A549 (cell line): ENCODE measurements at regions not wholly inside any gene's neighbourhood (a gene's known extent, or its start where the extent isn't known, plus 50 kb on each side); places are given as distances from the start of the nearest gene placed in this dataset.
A peak's percentile ranks its signal among the peaks of the same experiment; 100 is the strongest.

Source experiments
- ATAC-seq, 2 experiments: fragments of 200-7000 bp in 1 of 2; fragments of >200 bp in 1 of 2; cut with Nextera tagmentation in 1 of 2; cut with Tn5 transposase in 1 of 2; 3 replicates each; pipeline versions ENCODE4 v1.8.0 to v1.9.1; 2018 to 2020; ENCODE audit warnings: mild to moderate bottlenecking in 1 of 2, moderate library complexity in 1 of 2
- CTCF ChIA-PET: fragments of 300-600 bp; sonication (Branson Sonifier 250); formaldehyde crosslinking; extraction: SDS; loops from one replicate; lab custom pipeline; 2021; ENCODE audit warnings: antibody characterized with exemption, inconsistent platforms; lab: Yijun Ruan, JAX
- POLR2A ChIA-PET: fragments of 350-600 bp; formaldehyde crosslinking; extraction: SDS; loops from one replicate; lab custom pipeline; 2021; ENCODE audit warnings: antibody characterized with exemption, inconsistent platforms; lab: Yijun Ruan, JAX
- DNase-seq, 2 experiments: peaks; one replicate each; pipeline versions ENCODE4 v3.0.0 to v3.0.0-alpha.2; 2011 to 2016; ENCODE audit warnings: low read depth in 1 of 2, low spot score in 1 of 2
- FAIRE-seq: peaks from 2 replicates; lab custom pipeline; 2011; peaks lifted over from hg19 to GRCh38; lab: Jason Lieb, UNC
- H3K27ac ChIP-seq, 2 experiments: fragments of >200 bp; sonication (Bioruptor Twin); formaldehyde crosslinking; 3 replicates each; pipeline ENCODE4 v1.5.1; 2016 to 2017
- H3K4me1 ChIP-seq: fragments of >200 bp; sonication (Bioruptor Twin); formaldehyde crosslinking; 3 replicates; pipeline ENCODE4 v1.6.1; 2016
- H3K4me2 ChIP-seq: fragments of >200 bp; sonication (Bioruptor Twin); formaldehyde crosslinking; 3 replicates; pipeline ENCODE4 v1.6.1; 2016
- H3K4me3 ChIP-seq: fragments of >200 bp; sonication (Bioruptor Twin); formaldehyde crosslinking; 3 replicates; pipeline ENCODE4 v1.5.1; 2016
- H3K9me3 ChIP-seq: fragments of >200 bp; sonication (Bioruptor Twin); formaldehyde crosslinking; 3 replicates; pipeline ENCODE4 v1.6.1; 2016
- BHLHE40 ChIP-seq: IDR thresholded peaks from 2 replicates; pipeline ENCODE4 v1.6.1; 2012; ENCODE audit warnings: low read depth, low read length, inconsistent platforms
- CHD2 ChIP-seq: fragments of 150-350 bp; IDR thresholded peaks from 2 replicates; pipeline ENCODE4 v1.6.1; 2014; ENCODE audit warnings: low read length; ENCODE audit not compliant: partially characterized antibody
- CHD4 ChIP-seq: fragments of 200-600 bp; sonication (generic); IDR thresholded peaks from 2 replicates; pipeline ENCODE4 v1.6.1; 2016; ENCODE audit warnings: antibody characterized with exemption, mild to moderate bottlenecking, borderline replicate concordance
- CTCF ChIP-seq: fragments of >200 bp; sonication (Bioruptor Twin); formaldehyde crosslinking; IDR thresholded peaks from 3 replicates; pipeline ENCODE4 v1.5.1; 2016
- EHMT2 ChIP-seq: fragments of 200-600 bp; sonication (generic); IDR thresholded peaks from 2 replicates; pipeline ENCODE4 v1.6.1; 2016; ENCODE audit warnings: antibody characterized with exemption, low read depth, mild to moderate bottlenecking, moderate library complexity
- FOSL2 ChIP-seq, 2 experiments: fragments of 450-650 bp in 1 of 2; fragments of >200 bp in 1 of 2; sonication (Bioruptor Twin) in 1 of 2; formaldehyde crosslinking; IDR thresholded peaks; 2 replicates each; pipeline versions ENCODE4 v1.5.0 to v1.6.1; 2016 to 2020; ENCODE audit warnings: mild to moderate bottlenecking in 1 of 2, moderate library complexity in 1 of 2
- HOXB5 ChIP-seq: fragments of 250-450 bp; sonication (Bioruptor Pico); IDR thresholded peaks from 2 replicates; pipeline ENCODE4 v1.5.0; 2020; ENCODE audit warnings: mild to moderate bottlenecking, moderate library complexity
- JUN ChIP-seq, 2 experiments: fragments of >200 bp; sonication (Bioruptor Twin); formaldehyde crosslinking; IDR thresholded peaks; 2 replicates in 1 of 2; 3 replicates in 1 of 2; pipeline ENCODE4 v1.6.1; 2016 to 2017
- JUNB ChIP-seq: fragments of >200 bp; sonication (Bioruptor Twin); formaldehyde crosslinking; IDR thresholded peaks from 2 replicates; pipeline ENCODE4 v1.6.1; 2016
- KDM1A ChIP-seq: fragments of 200-600 bp; sonication (generic); IDR thresholded peaks from 2 replicates; pipeline ENCODE4 v1.6.1; 2016; ENCODE audit warnings: low read depth, mild to moderate bottlenecking
- MAFK ChIP-seq: fragments of 450-650 bp; IDR thresholded peaks from 2 replicates; pipeline ENCODE4 v1.6.1; 2014; ENCODE audit not compliant: partially characterized antibody
- MAZ ChIP-seq: fragments of 150-350 bp; IDR thresholded peaks from 2 replicates; pipeline ENCODE4 v1.6.1; 2014; ENCODE audit warnings: antibody characterized with exemption, low read depth, low read length, borderline replicate concordance
- MYC ChIP-seq: IDR thresholded peaks from 2 replicates; pipeline ENCODE4 v1.6.1; 2012; ENCODE audit warnings: mild to moderate bottlenecking, inconsistent platforms, low read length, improper control_type of control experiment, borderline replicate concordance
- NPAS2 ChIP-seq: fragments of 250-450 bp; sonication (Bioruptor Pico); IDR thresholded peaks from 2 replicates; pipeline ENCODE4 v1.8.0; 2022; ENCODE audit warnings: mild to moderate bottlenecking, moderate library complexity, borderline replicate concordance
- NR3C1 ChIP-seq: fragments of >200 bp; sonication (Bioruptor Twin); formaldehyde crosslinking; IDR thresholded peaks from 3 replicates; pipeline ENCODE4 v1.6.1; 2017
- POLR2A ChIP-seq: IDR thresholded peaks from 2 replicates; pipeline ENCODE4 v1.6.1; 2012; ENCODE audit warnings: mild to moderate bottlenecking, low read length
- RAD21 ChIP-seq, 2 experiments: fragments of >200 bp in 1 of 2; sonication (Bioruptor Twin) in 1 of 2; formaldehyde crosslinking in 1 of 2; IDR thresholded peaks in 1 of 2; conservative IDR thresholded peaks in 1 of 2; 2 replicates in 1 of 2; 3 replicates in 1 of 2; pipeline ENCODE4 v1.6.1; 2012 to 2018; ENCODE audit warnings: inconsistent platforms in 1 of 2
- RARB ChIP-seq: fragments of 250-450 bp; sonication (Bioruptor Pico); IDR thresholded peaks from 2 replicates; pipeline ENCODE4 v1.8.0; 2021; ENCODE audit warnings: mild to moderate bottlenecking, moderate library complexity
- SMC3 ChIP-seq: fragments of >200 bp; sonication (Bioruptor Twin); formaldehyde crosslinking; IDR thresholded peaks from 3 replicates; pipeline ENCODE4 v1.6.1; 2018; ENCODE audit warnings: inconsistent platforms
- TP53 ChIP-seq: fragments of 250-450 bp; sonication (Bioruptor Pico); IDR thresholded peaks from 2 replicates; pipeline ENCODE4 v1.5.0; 2021; ENCODE audit warnings: mild to moderate bottlenecking, moderate library complexity
- ZFP36 ChIP-seq: fragments of 450-650 bp; IDR thresholded peaks from 2 replicates; pipeline ENCODE4 v1.6.1; 2014; ENCODE audit warnings: borderline replicate concordance; ENCODE audit not compliant: partially characterized antibody
- ZNF302 ChIP-seq: fragments of 250-450 bp; sonication (Bioruptor Pico); IDR thresholded peaks from 2 replicates; pipeline ENCODE4 v1.9.0; 2021; ENCODE audit warnings: inconsistent platforms, mild to moderate bottlenecking, moderate library complexity
- ZSCAN20 ChIP-seq: fragments of 250-450 bp; sonication (Bioruptor Pico); IDR thresholded peaks from 2 replicates; pipeline ENCODE4 v1.8.0; 2022; ENCODE audit warnings: mild to moderate bottlenecking, moderate library complexity
- WGBS: methylation state at CpG from one replicate; pipeline ENCODE4 v1.1.6; 2017; ENCODE audit errors: missing lambda C conversion rate; 5-methylcytosine and 5-hydroxymethylcytosine counted together
- TF ChIP-seq, protein P1 (sequence below): fragments of >200 bp; sonication (Bioruptor Twin); formaldehyde crosslinking; IDR thresholded peaks from 2 replicates; pipeline ENCODE4 v1.6.1; 2016

GRCh38 chr3:168511428-168512014 lies 415.8 kb upstream of the GOLIM4 start:
- TF ChIP-seq KDM1A (no peak), ZFP36 (no peak), JUN (IDR thresholded peaks at IDR 0.05) (no peak), RAD21 (conservative IDR thresholded peaks at IDR 0.05 in 1 of 2, IDR thresholded peaks at IDR 0.05 in 1 of 2) (peak in 1 of 2 experiments; percentile 17; a peak in 1 of 5 replicates), MYC (no peak), SMC3 (peak; percentile 26; the same call in 2 of the 3 replicates), CHD2 (no peak), FOSL2 (IDR thresholded peaks at IDR 0.05) (no peak), FOSL2 (CRISPR knock-in tag; IDR thresholded peaks at IDR 0.05) (no peak), ZSCAN20 (CRISPR knock-in tag) (no peak), HOXB5 (no peak), CTCF (peak; percentile 30; the same call in 2 of the 3 replicates)
- TF ChIP-seq, protein P1, sequence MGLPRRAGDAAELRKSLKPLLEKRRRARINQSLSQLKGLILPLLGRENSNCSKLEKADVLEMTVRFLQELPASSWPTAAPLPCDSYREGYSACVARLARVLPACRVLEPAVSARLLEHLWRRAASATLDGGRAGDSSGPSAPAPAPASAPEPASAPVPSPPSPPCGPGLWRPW = no peak
- H3K4me1 ChIP-seq = no peaks in the 10 kb centered on the region
- FAIRE-seq (no peak), DNase-seq (peak in 1 of 2 experiments; percentile 0), ATAC-seq (no peak)
- ChIA-PET CTCF (interaction anchor here (1.2 kb wide), 1 partner anchor 336 kb away, joined by 3 read pairs; no protein-coding TSS in a partner anchor), POLR2A (no interaction called here)
- no peak overlapping the region for H3K4me3 ChIP-seq
- no peaks in the 10 kb centered on the region for H3K9me3 ChIP-seq
- H3K27ac ChIP-seq = no peak overlapping the region
- no peak overlapping the region for H3K4me2 ChIP-seq
- WGBS = 17% methylated on average over 3 of the region's 3 CpGs

DNA sequence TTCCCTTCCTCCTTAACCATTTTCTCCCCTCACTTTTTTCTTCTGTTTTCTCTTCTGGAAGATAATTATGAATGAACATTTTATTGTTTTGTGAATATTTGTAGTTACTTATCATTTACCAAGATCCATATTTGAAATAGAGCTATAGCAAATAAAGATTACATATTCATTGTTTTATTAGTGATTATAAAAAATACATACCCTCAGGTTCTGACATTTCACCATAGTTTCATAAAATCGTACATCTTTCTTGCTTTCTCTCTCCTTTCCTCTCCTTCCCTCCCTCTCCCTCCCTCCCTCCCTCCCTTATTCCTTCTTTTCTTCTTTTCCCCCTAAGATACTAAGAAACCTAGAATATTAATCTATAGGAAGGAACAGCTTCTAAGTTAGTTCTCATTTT lies 410.9 kb upstream of the GOLIM4 start:
- FAIRE-seq (no peak), DNase-seq (no peak), ATAC-seq (no peak)
- TF ChIP-seq ZSCAN20 (CRISPR knock-in tag) (no peak), MAZ (no peak), ZFP36 (no peak), POLR2A (no peak), BHLHE40 (no peak), NPAS2 (CRISPR knock-in tag) (no peak), EHMT2 (no peak), MYC (no peak), JUN (IDR thresholded peaks at IDR 0.05) (no peak), TP53 (CRISPR knock-in tag) (no peak), CHD4 (no peak), NR3C1 (no peak), RARB (CRISPR knock-in tag) (no peak), JUNB (no peak), ZNF302 (no peak), MAFK (no peak)
- TF ChIP-seq, protein P1 = no peak
- H3K27ac ChIP-seq = no peak overlapping the region
- no peak overlapping the region for H3K4me3 ChIP-seq
- H3K4me1 ChIP-seq = no peaks in the 10 kb centered on the region
- H3K9me3 ChIP-seq = no peaks in the 10 kb centered on the region
- ChIA-PET POLR2A (no interaction called here), CTCF (no interaction called here)
- H3K4me2 ChIP-seq = no peak overlapping the region
- 0% methylated on average over 1 of the region's 1 CpG for WGBS
